Activated CD4-positive, alpha-beta T cell treated with anti-CD3 and anti-CD28 coated beads for 48 hours (primary cell): ENCODE measurements at regions not wholly inside any gene's neighbourhood (a gene's known extent, or its start where the extent isn't known, plus 50 kb on each side); places are given as distances from the start of the nearest gene placed in this dataset.

ENCODE experiments used
- DNase-seq: peaks from one replicate; pipeline ENCODE4 v3.0.0-alpha.2; 2020

DNA sequence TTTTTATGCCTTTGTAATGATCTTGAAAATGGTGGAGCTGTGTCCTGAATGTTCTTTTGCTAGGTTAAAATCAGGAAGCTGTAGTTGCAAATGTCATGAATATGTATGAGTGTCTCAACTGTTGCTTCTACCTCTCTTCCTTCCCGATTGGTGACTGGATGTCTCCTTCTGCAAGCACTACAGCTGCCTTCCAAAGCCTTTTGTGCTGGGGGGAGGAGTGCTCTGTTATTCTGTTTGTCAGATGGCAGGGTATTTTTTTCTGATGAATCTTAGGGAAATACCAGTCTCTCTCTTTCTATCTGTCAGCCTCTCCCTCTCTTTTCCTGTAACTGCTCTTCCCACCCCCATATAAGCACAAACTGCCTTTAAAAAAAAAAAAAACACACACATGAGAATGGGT, 1396.3 kb upstream of the CELF4 start:
- no peak for DNase-seq

GRCh38 chr18:38957736-38958135, 1392.1 kb upstream of the CELF4 start:
- no peak for DNase-seq

DNA sequence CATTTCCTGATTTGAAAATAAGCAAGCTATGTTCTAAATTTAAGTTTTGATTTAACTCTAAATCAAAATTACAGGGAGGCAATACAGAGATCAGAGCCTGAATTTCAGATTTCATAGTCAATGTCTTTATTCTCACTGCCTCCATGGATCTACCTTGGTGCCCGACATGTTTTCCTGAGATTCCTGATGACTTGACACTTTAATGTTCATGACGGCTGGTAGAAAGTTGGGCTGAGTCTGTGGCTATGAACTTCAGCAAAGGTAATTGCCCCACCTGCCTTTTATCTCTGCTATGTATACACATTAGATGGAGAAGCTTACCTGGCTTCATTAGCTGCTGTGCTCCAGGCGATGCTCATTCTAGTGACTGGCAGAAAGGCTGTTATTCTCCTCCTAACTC, 1390.5 kb upstream of the CELF4 start:
- DNase-seq: no peak

- no peak for DNase-seq
These were observed 1386.0 kb upstream of the CELF4 start for GRCh38 chr18:38951633-38952032.

DNA sequence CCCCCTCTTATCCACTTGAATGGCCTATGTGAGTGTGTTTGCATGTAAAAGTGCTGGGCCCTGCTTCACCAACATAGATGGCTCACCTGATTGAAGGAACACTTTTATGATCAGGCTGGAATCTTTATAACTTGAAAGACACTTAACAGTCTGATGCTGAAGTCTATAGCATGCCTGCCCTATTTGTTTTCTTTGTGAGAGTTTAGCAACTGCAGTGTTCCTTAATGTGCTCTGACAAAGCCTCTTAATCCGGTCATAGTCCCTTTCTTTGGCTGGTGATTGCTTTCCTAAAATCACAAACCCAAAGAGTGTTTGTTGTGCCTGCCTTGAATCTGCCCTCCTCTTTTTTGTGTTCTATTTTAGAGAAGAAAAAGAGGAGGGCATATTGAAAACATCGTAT, 1382.8 kb upstream of the CELF4 start:
- DNase-seq: no peak

GRCh38 chr18:38944446-38945024, 1378.9 kb upstream of the CELF4 start:
- no peak for DNase-seq

- DNase-seq: no peak
These were observed 1376.3 kb upstream of the CELF4 start for GRCh38 chr18:38941711-38942561.

- DNase-seq: peak; percentile 53
These were observed 1375.4 kb upstream of the CELF4 start for GRCh38 chr18:38940863-38941531.

DNA sequence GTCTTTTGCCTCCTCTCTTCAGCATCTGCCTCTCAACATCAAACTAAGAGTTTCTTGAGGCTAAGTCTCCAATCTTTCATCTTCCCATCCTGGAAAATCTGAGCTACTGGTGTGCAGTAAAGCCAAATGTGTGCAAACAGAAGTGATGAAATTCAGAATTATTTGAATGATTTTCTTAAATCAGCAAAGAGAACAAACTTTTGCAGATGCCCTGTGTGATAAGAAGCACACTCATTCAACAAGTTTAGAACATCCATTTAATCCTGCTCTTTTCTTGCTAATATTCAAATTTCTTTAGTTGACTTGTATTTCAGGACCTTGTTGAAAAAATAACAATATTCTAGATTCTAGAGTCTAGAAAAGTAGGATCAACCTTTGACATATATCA, 1374.9 kb upstream of the CELF4 start:
- DNase-seq: no peak

- DNase-seq: no peak
These were observed 1368.4 kb upstream of the CELF4 start for GRCh38 chr18:38933910-38934510.

DNA sequence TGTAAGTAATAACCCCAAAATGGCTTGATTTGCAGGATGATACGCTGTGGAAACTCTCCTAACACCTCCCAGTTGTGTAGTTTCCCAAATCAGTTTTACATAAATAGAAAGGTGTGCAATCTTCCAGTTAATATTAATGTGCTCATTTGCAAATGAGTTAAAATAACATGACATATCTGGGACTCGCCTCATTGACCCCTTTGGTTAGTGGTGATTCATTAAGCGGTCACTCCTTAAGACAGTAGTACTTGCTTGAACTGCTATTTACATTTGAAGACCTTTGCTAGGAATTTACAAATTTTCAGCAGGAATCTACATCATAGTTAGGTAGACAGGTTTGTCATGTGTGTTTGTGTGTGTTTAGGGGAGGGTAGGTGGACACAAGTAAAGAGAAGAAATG, 1367.7 kb upstream of the CELF4 start:
- DNase-seq: no peak

DNA sequence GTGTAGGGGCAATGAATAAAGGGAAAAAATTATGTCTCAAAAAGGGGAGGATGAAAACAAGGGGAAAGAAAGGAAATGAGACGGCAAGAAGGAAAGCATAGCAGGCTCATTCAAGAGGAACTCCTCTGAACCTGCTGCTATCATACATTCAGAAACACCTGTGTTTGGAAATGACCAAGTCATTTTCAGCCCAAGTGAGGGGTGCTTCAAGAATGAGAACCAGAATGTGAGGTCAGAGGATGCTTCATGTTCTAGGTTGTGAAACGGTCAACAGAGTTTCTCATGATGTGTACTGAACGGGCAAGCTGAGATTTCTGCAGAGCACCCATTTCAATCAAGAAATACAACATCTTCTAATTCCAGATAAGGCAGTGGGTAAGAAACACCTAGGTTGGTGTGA, 1367.2 kb upstream of the CELF4 start:
- DNase-seq: no peak

DNA sequence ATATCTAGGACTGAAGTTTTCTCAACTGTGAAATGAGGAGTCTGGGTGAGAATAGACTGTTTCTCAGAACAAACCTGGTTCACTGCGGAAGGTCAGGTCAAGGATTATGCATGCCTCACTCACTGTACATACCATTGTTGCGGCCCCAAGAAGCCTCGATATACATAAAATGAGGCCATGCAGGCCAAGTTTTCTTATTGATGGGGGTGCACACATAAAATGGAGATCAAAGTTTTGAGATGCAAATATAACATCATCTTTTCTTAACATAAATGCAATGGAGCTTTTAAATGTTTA, 1366.1 kb upstream of the CELF4 start:
- no peak for DNase-seq

- DNase-seq: no peak
These were observed 1365.5 kb upstream of the CELF4 start for GRCh38 chr18:38930881-38931753.

GRCh38 chr18:38923540-38923939, 1357.9 kb upstream of the CELF4 start:
- no peak for DNase-seq

- DNase-seq: no peak
These were observed 1357.5 kb upstream of the CELF4 start for GRCh38 chr18:38923126-38923525.

DNA sequence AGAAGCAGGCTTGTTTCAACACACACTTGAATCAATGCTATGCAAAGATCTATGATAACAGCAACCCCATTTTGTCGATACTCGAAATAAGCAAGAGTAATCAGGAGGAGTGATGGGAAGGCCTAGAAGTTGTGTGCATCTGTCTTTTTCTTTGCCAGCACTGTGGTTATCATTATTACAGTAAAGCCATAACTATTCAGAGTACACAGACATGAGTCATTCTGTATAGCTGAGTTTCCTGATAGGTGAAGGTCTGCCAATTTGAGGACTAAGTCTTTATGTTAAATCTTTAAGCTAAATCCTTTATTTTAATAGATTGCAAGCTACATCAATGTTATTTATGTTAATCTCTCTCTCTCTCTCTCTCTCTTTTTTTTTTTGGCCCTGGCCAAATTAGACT, 1344.4 kb upstream of the CELF4 start:
- no peak for DNase-seq

- no peak for DNase-seq
These were observed 1337.2 kb upstream of the CELF4 start for GRCh38 chr18:38902796-38903195.

- DNase-seq: no peak
These were observed 1334.8 kb upstream of the CELF4 start for GRCh38 chr18:38900445-38900844.

DNA sequence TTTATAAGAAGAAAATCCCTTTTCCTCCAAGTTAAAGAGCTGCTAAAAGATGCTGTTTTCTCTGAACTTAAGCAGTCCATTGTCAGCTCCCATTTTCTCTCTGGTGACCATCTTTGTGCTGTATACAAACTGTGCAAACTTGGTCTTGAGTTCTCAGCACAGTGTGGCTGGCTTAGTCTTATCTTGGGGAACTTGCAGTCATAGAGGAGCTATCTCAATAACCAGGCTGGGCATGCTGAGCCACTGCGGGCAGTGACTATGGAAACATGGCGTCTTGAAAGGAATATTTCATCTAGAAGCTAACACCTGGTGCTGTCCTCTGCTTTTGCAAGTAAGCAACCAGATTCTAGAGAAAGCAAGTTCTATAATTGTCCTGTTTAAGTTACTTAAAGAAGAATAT, 1334.4 kb upstream of the CELF4 start:
- no peak for DNase-seq

- no peak for DNase-seq
These were observed 1333.7 kb upstream of the CELF4 start for GRCh38 chr18:38899252-38899651.

GRCh38 chr18:38898167-38898566, 1332.6 kb upstream of the CELF4 start:
- DNase-seq: no peak

- DNase-seq: no peak
These were observed 1330.0 kb upstream of the CELF4 start for GRCh38 chr18:38895560-38895959.
